Calu3 (cell line): ENCODE measurements at regions not wholly inside any gene's neighbourhood (a gene's known extent, or its start where the extent isn't known, plus 50 kb on each side); places are given as distances from the start of the nearest gene placed in this dataset.

ENCODE experiments used
- BruUV-seq: library from RNA; stranded (reverse); fragments of 400-500 nt; replicated peaks from 2 replicates; lab custom pipeline; 2021; lab: Mats Ljungman, UMichigan
- CTCF ChIA-PET: fragments of 300-600 bp; sonication (Branson Sonifier 250); formaldehyde crosslinking; loops from one replicate; lab custom pipeline; 2022; ENCODE audit warnings: antibody characterized with exemption; lab: Charles Lee
- DNase-seq: peaks from one replicate; pipeline ENCODE4 v3.0.0; 2022
- H3K27ac Mint-ChIP-seq: one replicate; pipeline ENCODE4 v1.8.0; 2022; ENCODE audit warnings: mixed read lengths; ENCODE audit not compliant: unreplicated experiment
- H3K27me3 Mint-ChIP-seq: one replicate; pipeline ENCODE4 v1.8.0; 2022; ENCODE audit warnings: mixed read lengths; ENCODE audit not compliant: unreplicated experiment
- H3K36me3 Mint-ChIP-seq: one replicate; pipeline ENCODE4 v1.8.0; 2022; ENCODE audit warnings: mild to moderate bottlenecking, moderate library complexity, mixed read lengths; ENCODE audit not compliant: insufficient read depth, unreplicated experiment
- H3K4me1 Mint-ChIP-seq: one replicate; pipeline ENCODE4 v1.8.0; 2022; ENCODE audit warnings: mild to moderate bottlenecking, low read depth, mixed read lengths; ENCODE audit not compliant: unreplicated experiment
- H3K4me3 Mint-ChIP-seq: one replicate; pipeline ENCODE4 v1.8.0; 2022; ENCODE audit warnings: mild to moderate bottlenecking, low read depth, moderate library complexity, mixed read lengths; ENCODE audit not compliant: unreplicated experiment
- H3K9me3 Mint-ChIP-seq: one replicate; pipeline ENCODE4 v1.8.0; 2022; ENCODE audit warnings: low read depth, mixed read lengths; ENCODE audit not compliant: unreplicated experiment
- intact Hi-C: fragments of 100-400 bp; cut with micrococcal nuclease; formaldehyde crosslinking; loops from one replicate; pipeline ENCODE4 v1.10.0; 2022; ENCODE audit not compliant: unreplicated experiment
- TF ChIP-seq, protein P1 (sequence below): fragments of 200-600 bp; IDR thresholded peaks from one replicate; pipeline ENCODE4 v1.8.0; 2022; ENCODE audit warnings: antibody characterized with exemption; ENCODE audit not compliant: unreplicated experiment

GRCh38 chr17:45650561-45650960 is 133.6 kb upstream of the CRHR1 start:
- H3K4me1 Mint-ChIP-seq = no peaks in the 10 kb centered on the region

DNA sequence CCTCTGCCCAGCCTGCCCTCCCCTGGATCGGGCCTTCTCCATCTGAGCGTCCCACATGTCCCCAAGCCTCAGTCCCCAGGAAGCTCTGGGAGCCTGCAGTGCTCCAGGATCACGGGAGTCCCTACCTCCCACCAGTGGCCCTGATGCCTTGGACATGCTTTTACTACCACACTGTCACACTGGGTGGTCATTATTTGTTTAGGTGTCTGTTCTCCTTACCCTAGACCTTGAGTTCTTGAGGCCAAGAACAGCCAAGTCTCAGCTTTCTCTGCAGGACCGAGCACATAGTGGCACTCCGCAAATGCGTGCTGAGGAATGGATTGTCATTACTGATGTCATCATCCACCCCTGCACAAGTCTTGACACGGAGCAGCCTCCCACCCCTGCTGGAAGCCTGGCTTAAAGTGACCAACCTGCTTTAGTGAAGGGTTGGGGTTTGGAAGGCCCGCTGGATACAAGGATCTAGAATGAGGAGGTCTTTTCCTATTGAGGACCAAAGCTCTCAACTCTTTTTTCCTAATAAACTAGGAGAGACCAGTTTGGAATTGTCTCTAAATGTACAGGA is 132.9 kb upstream of the CRHR1 start:
- CTCF ChIA-PET = interaction anchor here (3.0 kb wide), 1 partner anchor 11 kb away, joined by 21 read pairs; no protein-coding TSS in a partner anchor
- intact Hi-C loops = no loop called here
- Mint-ChIP-seq H3K9me3 (no peaks in the 10 kb centered on the region), H3K36me3 (no peaks in the 10 kb centered on the region), H3K4me3 (no peak overlapping the region), H3K27ac (no peak overlapping the region), H3K4me1 (no peaks in the 10 kb centered on the region), H3K27me3 (peaks cover 58% of the 10 kb centered on the region)
- BruUV-seq = no TSS peak
- DNase-seq = no peak
- TF ChIP-seq, protein P1, sequence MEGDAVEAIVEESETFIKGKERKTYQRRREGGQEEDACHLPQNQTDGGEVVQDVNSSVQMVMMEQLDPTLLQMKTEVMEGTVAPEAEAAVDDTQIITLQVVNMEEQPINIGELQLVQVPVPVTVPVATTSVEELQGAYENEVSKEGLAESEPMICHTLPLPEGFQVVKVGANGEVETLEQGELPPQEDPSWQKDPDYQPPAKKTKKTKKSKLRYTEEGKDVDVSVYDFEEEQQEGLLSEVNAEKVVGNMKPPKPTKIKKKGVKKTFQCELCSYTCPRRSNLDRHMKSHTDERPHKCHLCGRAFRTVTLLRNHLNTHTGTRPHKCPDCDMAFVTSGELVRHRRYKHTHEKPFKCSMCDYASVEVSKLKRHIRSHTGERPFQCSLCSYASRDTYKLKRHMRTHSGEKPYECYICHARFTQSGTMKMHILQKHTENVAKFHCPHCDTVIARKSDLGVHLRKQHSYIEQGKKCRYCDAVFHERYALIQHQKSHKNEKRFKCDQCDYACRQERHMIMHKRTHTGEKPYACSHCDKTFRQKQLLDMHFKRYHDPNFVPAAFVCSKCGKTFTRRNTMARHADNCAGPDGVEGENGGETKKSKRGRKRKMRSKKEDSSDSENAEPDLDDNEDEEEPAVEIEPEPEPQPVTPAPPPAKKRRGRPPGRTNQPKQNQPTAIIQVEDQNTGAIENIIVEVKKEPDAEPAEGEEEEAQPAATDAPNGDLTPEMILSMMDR = no peak

More at GRCh38 chr17:45650561-45650960, 133.6 kb upstream of the CRHR1 start:
- intact Hi-C loops = no loop called here
- no peak overlapping the region for H3K27ac Mint-ChIP-seq
- H3K4me3 Mint-ChIP-seq = no peak overlapping the region
- CTCF ChIA-PET = interaction anchor here (0.5 to 3.0 kb wide), 2 partner anchors 11 to 1130 kb away, joined by 3 to 21 read pairs; no protein-coding TSS in a partner anchor
- DNase-seq = no peak
- TF ChIP-seq, protein P1 = no peak
- H3K27me3 Mint-ChIP-seq = peaks cover 65% of the 10 kb centered on the region
- no peaks in the 10 kb centered on the region for H3K9me3 Mint-ChIP-seq
- no peaks in the 10 kb centered on the region for H3K36me3 Mint-ChIP-seq
- BruUV-seq = no TSS peak

DNA sequence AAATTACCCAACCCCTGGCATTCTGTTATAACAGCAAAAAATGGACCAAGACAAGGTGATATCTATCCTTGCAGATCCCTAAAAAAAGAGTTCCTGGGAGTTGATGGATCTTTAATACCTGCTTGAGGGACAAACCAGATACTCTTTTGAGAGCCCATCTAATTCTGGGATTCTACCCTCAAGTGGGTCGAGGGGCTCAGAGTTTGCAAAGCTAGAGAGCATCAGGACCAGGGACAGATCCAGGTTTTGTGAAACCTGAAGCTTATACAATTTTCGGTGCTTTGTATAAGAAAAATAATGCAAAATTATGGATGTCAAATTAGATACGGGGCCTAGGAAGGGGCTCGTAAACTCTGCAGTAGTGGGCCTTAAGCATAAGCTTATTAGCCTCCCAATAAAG is 130.5 kb upstream of the CRHR1 start:
- Mint-ChIP-seq H3K9me3 (no peaks in the 10 kb centered on the region), H3K36me3 (no peaks in the 10 kb centered on the region), H3K4me3 (no peak overlapping the region), H3K27ac (no peak overlapping the region), H3K4me1 (no peaks in the 10 kb centered on the region), H3K27me3 (peaks cover 34% of the 10 kb centered on the region)
- intact Hi-C loops = no loop called here
- BruUV-seq = no TSS peak
- CTCF ChIA-PET = interaction anchor here (0.5 to 0.9 kb wide), 2 partner anchors 9 to 11 kb away, joined by 3 to 4 read pairs; no protein-coding TSS in a partner anchor
- TF ChIP-seq, protein P1 = no peak
- DNase-seq = no peak

GRCh38 chr17:45656527-45657181 is 127.5 kb upstream of the CRHR1 start:
- no TSS peak for BruUV-seq
- Mint-ChIP-seq H3K36me3 (no peaks in the 10 kb centered on the region), H3K4me1 (no peaks in the 10 kb centered on the region)

More at GRCh38 chr17:45656527-45657181, 127.5 kb upstream of the CRHR1 start:
- Mint-ChIP-seq H3K9me3 (no peaks in the 10 kb centered on the region), H3K4me3 (no peak overlapping the region), H3K27me3 (peaks cover 37% of the 10 kb centered on the region), H3K27ac (no peak overlapping the region)
- intact Hi-C loops = no loop called here
- no peak for DNase-seq
- TF ChIP-seq, protein P1 = no peak
- CTCF ChIA-PET = interaction anchor here (1.1 to 1.2 kb wide), 2 partner anchors 10 to 21 kb away, joined by 3 to 4 read pairs; no protein-coding TSS in a partner anchor
